RWPE1 (cell line): ENCODE measurements at regions not wholly inside any gene's neighbourhood (a gene's known extent, or its start where the extent isn't known, plus 50 kb on each side); places are given as distances from the start of the nearest gene placed in this dataset.

Source experiments
- CTCF ChIA-PET: fragments of 350-600 bp; sonication (Branson Sonifier 250); formaldehyde crosslinking; extraction: SDS; loops from one replicate; lab custom pipeline; 2021; lab: Yijun Ruan, JAX
- POLR2A ChIA-PET: fragments of 400-600 bp; formaldehyde crosslinking; extraction: SDS; loops from one replicate; lab custom pipeline; 2020; ENCODE audit warnings: antibody characterized with exemption; ENCODE audit not compliant: low non-redundant PET; lab: Yijun Ruan, JAX
- DNase-seq: peaks from one replicate; pipeline ENCODE4 v3.0.0; 2012; ENCODE audit warnings: low spot score
- H3K27ac ChIP-seq: fragments of 450-650 bp; 2 replicates; pipeline ENCODE4 v1.5.1; 2017
- CTCF ChIP-seq: fragments of 450-650 bp; conservative IDR thresholded peaks from 2 replicates; pipeline ENCODE4 v1.5.1; 2017; ENCODE audit warnings: low read depth, mild to moderate bottlenecking

- no peak for TF ChIP-seq CTCF
- POLR2A ChIA-PET = no interaction called here
- H3K27ac ChIP-seq = no peak overlapping the region
- no peak for DNase-seq
- CTCF ChIA-PET = interaction anchor here (0.6 kb wide), 1 partner anchor 159 kb away, joined by 3 read pairs; no protein-coding TSS in a partner anchor
Measured at GRCh38 chr2:60053791-60054190, 499.7 kb downstream of the BCL11A start.

- DNase-seq = no peak
- POLR2A ChIA-PET = no interaction called here
- no peak overlapping the region for H3K27ac ChIP-seq
- no peak for TF ChIP-seq CTCF
- CTCF ChIA-PET = no interaction called here
Measured at GRCh38 chr2:60052601-60053000, 500.9 kb downstream of the BCL11A start.

- H3K27ac ChIP-seq = no peak overlapping the region
- DNase-seq = no peak
- CTCF ChIA-PET = no interaction called here
- TF ChIP-seq CTCF = no peak
- POLR2A ChIA-PET = no interaction called here
Measured at GRCh38 chr2:60051991-60052390, 501.5 kb downstream of the BCL11A start.

- no peak for TF ChIP-seq CTCF
- H3K27ac ChIP-seq = no peak overlapping the region
- ChIA-PET POLR2A (no interaction called here), CTCF (no interaction called here)
- no peak for DNase-seq
Measured at GRCh38 chr2:60047944-60048525, 505.4 kb downstream of the BCL11A start.

- DNase-seq = no peak
- POLR2A ChIA-PET = no interaction called here
- H3K27ac ChIP-seq = no peak overlapping the region
- CTCF ChIA-PET = no interaction called here
- TF ChIP-seq CTCF = no peak
Measured at GRCh38 chr2:60047347-60047746, 506.1 kb downstream of the BCL11A start.

- TF ChIP-seq CTCF = no peak
- POLR2A ChIA-PET = no interaction called here
- CTCF ChIA-PET = interaction anchor here (0.5 kb wide), 1 partner anchor 837 kb away, joined by 3 read pairs; no protein-coding TSS in a partner anchor
- H3K27ac ChIP-seq = no peak overlapping the region
- no peak for DNase-seq
Measured at GRCh38 chr2:60046529-60046928, 506.9 kb downstream of the BCL11A start.
